GM12874 (cell line): ENCODE measurements at regions not wholly inside any gene's neighbourhood (a gene's known extent, or its start where the extent isn't known, plus 50 kb on each side); places are given as distances from the start of the nearest gene placed in this dataset.

Experiments
- CTCF ChIP-seq: IDR thresholded peaks from 2 replicates; pipeline ENCODE4 v1.5.1; 2011; ENCODE audit warnings: low read depth, mild to moderate bottlenecking, control low read depth, low read length, moderate library complexity; ENCODE audit not compliant: insufficient read depth

DNA sequence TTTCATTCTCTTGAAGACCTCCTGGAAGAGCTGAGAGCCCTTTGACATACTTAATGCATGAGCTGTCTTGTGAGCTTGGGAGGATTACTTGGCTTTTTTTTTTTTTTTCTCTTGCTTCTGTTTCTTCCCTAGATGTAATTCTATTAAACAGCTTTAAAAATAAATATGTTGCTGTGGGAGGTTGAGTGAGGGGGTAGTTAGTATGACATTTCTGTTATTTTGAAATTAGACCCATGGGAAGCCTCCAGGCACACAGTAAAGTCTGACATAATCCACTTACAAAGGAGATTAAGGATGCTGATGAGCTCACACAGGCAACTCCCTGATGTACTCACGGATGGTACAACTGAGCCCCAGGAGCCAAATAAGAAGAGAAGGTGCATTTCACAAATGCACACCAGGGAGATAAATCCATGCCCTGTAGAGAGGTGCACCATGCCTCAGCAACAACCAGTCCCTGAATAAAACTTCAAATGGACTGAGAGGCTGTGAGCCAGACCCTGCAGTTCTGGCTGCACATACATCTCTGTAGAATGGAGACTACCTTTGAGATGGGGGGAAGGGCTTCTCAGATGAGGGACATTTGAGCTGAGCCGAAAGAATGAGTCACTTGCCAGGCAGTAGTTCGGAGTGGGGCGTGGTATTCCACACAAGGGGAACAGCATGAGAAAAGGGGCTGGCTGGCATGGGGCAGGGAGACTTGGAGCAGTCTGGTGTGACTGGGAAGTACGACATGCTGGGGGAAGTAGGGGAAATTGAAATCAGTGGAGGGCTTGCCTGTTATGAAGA lies 68.7 kb downstream of the ACTL7B start:
- TF ChIP-seq CTCF: no peak

DNA sequence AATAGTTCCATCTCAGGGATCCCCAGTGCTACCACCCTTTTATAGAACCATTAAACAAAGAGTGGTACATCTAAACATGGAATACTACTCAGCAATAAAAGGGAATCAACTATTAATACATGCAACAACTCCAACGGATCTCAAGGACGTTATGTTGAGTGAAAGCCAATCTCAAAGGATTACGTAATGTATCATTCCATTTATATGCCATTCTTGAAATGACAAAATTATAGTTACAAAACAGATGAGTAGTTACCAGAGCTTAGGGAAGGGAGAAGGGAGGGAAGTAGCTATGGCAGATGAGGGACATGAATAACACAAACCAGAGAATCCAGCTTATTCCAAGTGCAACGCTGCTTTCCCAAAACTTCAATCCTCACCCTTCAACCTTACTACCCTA lies 69.5 kb downstream of the ACTL7B start:
- no peak for TF ChIP-seq CTCF

GRCh38 chr9:108784998-108785397 lies 70.8 kb downstream of the ACTL7B start:
- TF ChIP-seq CTCF: no peak

GRCh38 chr9:108783731-108784495 lies 71.9 kb downstream of the ACTL7B start:
- no peak for TF ChIP-seq CTCF

DNA sequence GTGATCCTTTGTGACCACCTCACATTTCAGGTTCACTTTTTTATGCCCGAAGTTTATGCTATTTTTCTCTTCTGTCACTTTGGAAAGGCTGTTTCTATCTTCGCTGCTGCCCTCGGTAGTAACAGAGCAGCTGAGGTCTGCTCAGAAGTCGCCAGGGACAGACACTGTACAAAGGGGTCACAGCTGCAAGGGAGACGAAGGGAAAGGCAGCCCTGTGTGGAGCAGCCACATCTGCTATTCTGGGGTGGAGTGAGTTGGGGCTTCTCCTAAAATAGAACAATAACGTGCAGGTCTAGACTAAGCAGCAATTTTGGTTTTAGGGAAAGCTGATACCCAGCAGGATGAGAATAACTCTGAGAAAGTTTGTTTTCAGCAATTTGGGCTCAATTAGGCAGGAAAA lies 72.5 kb downstream of the ACTL7B start:
- TF ChIP-seq CTCF: no peak

DNA sequence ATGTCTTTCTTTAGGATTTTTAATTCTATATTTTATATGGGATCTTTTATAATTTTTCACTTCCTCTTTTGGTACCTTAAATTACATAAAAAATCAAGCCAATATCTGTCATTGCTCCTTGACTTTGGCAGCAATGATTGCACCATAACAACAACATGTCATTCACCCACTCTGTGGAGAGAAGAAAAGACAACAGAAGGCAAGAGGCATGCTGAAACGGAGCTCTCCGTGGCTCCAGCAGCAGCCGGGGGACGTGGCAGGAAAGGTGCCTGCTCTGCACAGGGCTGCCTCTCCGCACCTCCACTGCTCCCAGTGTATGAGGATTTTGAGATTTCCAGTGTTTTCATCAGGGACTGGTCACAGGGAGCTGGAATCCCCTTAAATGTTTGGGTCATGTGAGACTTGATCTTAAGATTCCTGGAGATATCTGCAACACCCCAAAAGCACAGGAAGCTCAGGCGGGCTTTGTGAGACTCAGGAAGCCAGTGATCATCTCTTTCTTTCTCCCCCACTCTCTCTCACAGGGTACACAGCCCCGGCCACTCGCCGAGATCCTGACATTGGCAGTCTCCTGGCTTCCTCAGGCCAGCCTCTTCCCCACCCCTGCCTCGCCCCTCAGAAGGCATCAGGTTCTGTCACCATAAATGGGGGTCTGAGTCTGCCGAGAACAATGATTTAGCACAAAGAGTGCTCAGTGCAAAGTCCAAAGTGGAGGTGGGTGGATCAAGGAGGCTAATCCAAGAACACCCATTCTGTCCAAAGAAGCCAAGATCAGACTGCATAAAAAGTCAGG lies 74.6 kb downstream of the ACTL7B start:
- no peak for TF ChIP-seq CTCF
